GM12878 (cell line): ENCODE measurements at regions not wholly inside any gene's neighbourhood (a gene's known extent, or its start where the extent isn't known, plus 50 kb on each side); places are given as distances from the start of the nearest gene placed in this dataset.

Experiments
- ATAC-seq: fragments of 200-7000 bp; cut with Tn5 transposase; 3 replicates; pipeline ENCODE4 v1.9.1; 2020; ENCODE audit warnings: mild to moderate bottlenecking, moderate library complexity
- BruUV-seq: library from RNA; stranded (reverse); fragments of 400-500 nt; replicated peaks from 2 replicates; lab custom pipeline; 2021; lab: Mats Ljungman, UMichigan
- CTCF ChIA-PET: fragments of 300-600 bp; sonication (Branson Sonifier 250); formaldehyde crosslinking; extraction: SDS; loops from one replicate; lab custom pipeline; 2021; ENCODE audit warnings: inconsistent platforms; lab: Yijun Ruan, JAX
- POLR2A ChIA-PET: fragments of 350-600 bp; formaldehyde crosslinking; extraction: SDS; loops from one replicate; lab custom pipeline; 2021; ENCODE audit warnings: inconsistent platforms; lab: Charles Lee
- RAD21 ChIA-PET: fragments of 300-600 bp; sonication (Branson Sonifier 250); formaldehyde crosslinking; loops from one replicate; lab custom pipeline; 2023; ENCODE audit warnings: antibody characterized with exemption; ENCODE audit not compliant: unreplicated experiment; lab: Charles Lee
- SMC1A ChIA-PET: fragments of 300-600 bp; sonication (Branson Sonifier 250); formaldehyde crosslinking; loops from one replicate; lab custom pipeline; 2023; ENCODE audit not compliant: unreplicated experiment, uncharacterized antibody; lab: Charles Lee
- DNase-seq: peaks from one replicate; pipeline ENCODE4 v3.0.0-alpha.2; 2011; ENCODE audit warnings: low read depth, low spot score
- FAIRE-seq: peaks from 3 replicates; lab custom pipeline; 2011; peaks lifted over from hg19 to GRCh38; lab: Jason Lieb, UNC
- H2AFZ ChIP-seq: 2 replicates; pipeline ENCODE4 v1.6.0; 2011; ENCODE audit warnings: low read depth, low read length, control low read depth; ENCODE audit not compliant: control insufficient read depth
- H3K27ac ChIP-seq: 2 replicates; pipeline ENCODE4 v1.5.1; 2011; ENCODE audit warnings: control low read depth; ENCODE audit not compliant: control insufficient read depth, insufficient read depth
- H3K27me3 ChIP-seq, 2 experiments: replicated peaks in 1 of 2; 2 replicates each; pipeline versions ENCODE4 v1.6.0 to v1.6.1; 2011; ENCODE audit warnings: low read length in 1 of 2; ENCODE audit not compliant: control insufficient read depth in 2 of 2, insufficient read depth in 2 of 2
- H3K36me3 ChIP-seq, 2 experiments: 2 replicates each; pipeline ENCODE4 v1.5.1; 2011; ENCODE audit warnings: low read length in 1 of 2; ENCODE audit not compliant: control insufficient read depth in 2 of 2, insufficient read depth in 2 of 2
- H3K4me1 ChIP-seq: 2 replicates; pipeline ENCODE4 v1.6.1; 2011; ENCODE audit warnings: mild to moderate bottlenecking, low read length, moderate library complexity, mixed read lengths; ENCODE audit not compliant: control insufficient read depth, insufficient read depth
- H3K4me2 ChIP-seq: 2 replicates; pipeline ENCODE4 v1.6.0; 2011; ENCODE audit warnings: control low read depth; ENCODE audit not compliant: control insufficient read depth, insufficient read depth
- H3K4me3 ChIP-seq: fragments of 200-600 bp; sonication (generic); 2 replicates; pipeline ENCODE4 v1.5.1; 2016
- H3K79me2 ChIP-seq: 2 replicates; pipeline ENCODE4 v1.6.0; 2011; ENCODE audit warnings: low read length; ENCODE audit not compliant: control insufficient read depth, insufficient read depth
- H3K9ac ChIP-seq: 2 replicates; pipeline ENCODE4 v1.8.0; 2011; ENCODE audit warnings: low read length, control low read depth, mixed read lengths; ENCODE audit not compliant: control insufficient read depth, insufficient read depth
- H3K9me3 ChIP-seq: replicated peaks from 3 replicates; pipeline ENCODE4 v1.5.1; 2011; ENCODE audit warnings: mild to moderate bottlenecking, low read length; ENCODE audit not compliant: control insufficient read depth, insufficient read depth
- H4K20me1 ChIP-seq: 2 replicates; pipeline ENCODE4 v1.6.0; 2011; ENCODE audit not compliant: control insufficient read depth, insufficient read depth
- ATF7 ChIP-seq: fragments of 450-650 bp; IDR thresholded peaks from 2 replicates; pipeline ENCODE4 v1.6.1; 2016; ENCODE audit warnings: low read depth, mild to moderate bottlenecking
- BACH1 ChIP-seq: fragments of 450-650 bp; IDR thresholded peaks from 2 replicates; pipeline ENCODE4 v1.6.1; 2017; ENCODE audit warnings: mild to moderate bottlenecking, borderline replicate concordance
- CBFB ChIP-seq: IDR thresholded peaks from 2 replicates; pipeline ENCODE4 v1.6.1; 2016; ENCODE audit warnings: antibody characterized with exemption, low read depth
- CREB1 ChIP-seq: IDR thresholded peaks from 2 replicates; pipeline ENCODE4 v1.6.1; 2012; ENCODE audit warnings: low read depth, mild to moderate bottlenecking, inconsistent platforms
- EZH2 ChIP-seq: IDR thresholded peaks from 2 replicates; pipeline ENCODE4 v1.6.1; 2012; ENCODE audit warnings: low read depth, mild to moderate bottlenecking, control low read depth, inconsistent platforms, low read length, borderline replicate concordance; ENCODE audit not compliant: control insufficient read depth
- FOXK2 ChIP-seq: fragments of 450-650 bp; IDR thresholded peaks from 2 replicates; pipeline ENCODE4 v1.6.1; 2017; ENCODE audit warnings: mild to moderate bottlenecking, moderate library complexity
- KLF5 ChIP-seq: fragments of 450-650 bp; IDR thresholded peaks from 2 replicates; pipeline ENCODE4 v1.6.1; 2014; ENCODE audit warnings: mild to moderate bottlenecking; ENCODE audit not compliant: partially characterized antibody
- LARP7 ChIP-seq: fragments of 450-650 bp; IDR thresholded peaks from 2 replicates; pipeline ENCODE4 v1.6.1; 2017; ENCODE audit warnings: mild to moderate bottlenecking
- MYC ChIP-seq: IDR thresholded peaks from 2 replicates; pipeline ENCODE4 v1.6.1; 2011; ENCODE audit warnings: mild to moderate bottlenecking, low read length, moderate library complexity, inconsistent platforms; ENCODE audit not compliant: insufficient read depth, insufficient replicate concordance, insufficient read length, severe bottlenecking
- NR2F1 ChIP-seq: fragments of 450-650 bp; conservative IDR thresholded peaks from 2 replicates; pipeline ENCODE4 v1.6.1; 2017; ENCODE audit warnings: mild to moderate bottlenecking
- RUNX3 ChIP-seq: IDR thresholded peaks from 2 replicates; pipeline ENCODE4 v1.6.1; 2012; ENCODE audit warnings: low read length, inconsistent platforms
- SMC3 ChIP-seq: IDR thresholded peaks from 2 replicates; pipeline ENCODE4 v1.6.1; 2011; ENCODE audit warnings: low read length, improper control_type of control experiment, borderline replicate concordance
- SPI1 ChIP-seq: IDR thresholded peaks from 2 replicates; pipeline ENCODE4 v1.6.1; 2011; ENCODE audit warnings: low read depth, mild to moderate bottlenecking, low read length, moderate library complexity, borderline replicate concordance; ENCODE audit not compliant: insufficient read depth
- SREBF2 ChIP-seq: IDR thresholded peaks from 2 replicates; pipeline ENCODE4 v1.6.1; 2012; ENCODE audit warnings: mild to moderate bottlenecking, low read length
- STAT3 ChIP-seq: IDR thresholded peaks from 2 replicates; pipeline ENCODE4 v1.6.1; 2011; ENCODE audit warnings: low read depth, low read length, improper control_type of control experiment
- TAF1 ChIP-seq: IDR thresholded peaks from 2 replicates; pipeline ENCODE4 v1.6.1; 2011; ENCODE audit warnings: mild to moderate bottlenecking, low read depth, low read length, borderline replicate concordance
- TCF3 ChIP-seq: IDR thresholded peaks from 2 replicates; pipeline ENCODE4 v1.6.1; 2012; ENCODE audit warnings: low read depth, mild to moderate bottlenecking, low read length, borderline replicate concordance; ENCODE audit not compliant: insufficient read depth
- ZNF24 ChIP-seq: fragments of 450-650 bp; IDR thresholded peaks from 2 replicates; pipeline ENCODE4 v1.6.1; 2017; ENCODE audit warnings: antibody characterized with exemption, mild to moderate bottlenecking
- ZSCAN29 ChIP-seq: fragments of 450-650 bp; IDR thresholded peaks from 2 replicates; pipeline ENCODE4 v1.6.1; 2017; ENCODE audit warnings: mild to moderate bottlenecking, moderate library complexity
- WGBS: methylation state at CpG from one replicate; pipeline ENCODE4 v1.1.6; 2016; ENCODE audit warnings: low lambda C conversion rate; ENCODE audit not compliant: insufficient replicate concordance, insufficient coverage; ENCODE audit errors: missing lambda C conversion rate; 5-methylcytosine and 5-hydroxymethylcytosine counted together
- in situ Hi-C: fragments of 300-500 bp; cut with MboI; formaldehyde crosslinking; loops from 9 replicates; pipeline ENCODE4 v1.14.3; 2018; ENCODE audit warnings: mixed read lengths
- intact Hi-C: fragments of 100-400 bp; cut with micrococcal nuclease; formaldehyde crosslinking; loops from one replicate; pipeline ENCODE4 v1.14.2; 2022; ENCODE audit not compliant: unreplicated experiment

DNA sequence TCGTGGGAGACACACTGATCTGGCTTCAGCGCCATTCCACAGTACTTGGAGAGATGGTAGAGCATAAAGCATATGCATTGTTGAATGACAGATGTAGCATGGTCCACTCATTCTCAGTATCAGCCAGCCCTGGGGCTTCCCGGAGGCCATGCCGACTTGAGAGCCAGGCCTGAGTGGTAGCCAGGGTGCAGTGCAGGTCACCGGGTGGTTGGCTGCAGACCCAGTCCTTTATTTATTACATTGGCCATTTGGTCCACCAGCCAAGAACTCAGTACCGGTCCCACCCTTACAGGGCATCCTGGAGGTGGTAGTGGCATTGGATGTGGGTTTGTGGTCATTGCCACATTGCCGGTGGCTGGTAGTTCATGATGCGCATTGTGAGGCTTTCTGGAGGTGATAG is 121.6 kb upstream of the RTL1 start:
- no peak overlapping the region for H3K27ac ChIP-seq
- no peak for DNase-seq
- POLR2A ChIA-PET = no interaction called here
- RAD21 ChIA-PET = no interaction called here
- SMC1A ChIA-PET = no interaction called here
- intact Hi-C loops = no loop called here
- CTCF ChIA-PET = no interaction called here
- H3K79me2 ChIP-seq = no peaks in the 10 kb centered on the region
- H3K4me3 ChIP-seq = no peak overlapping the region
- no peaks in the 10 kb centered on the region for H3K36me3 ChIP-seq
- TF ChIP-seq EZH2 = no peak
- TF ChIP-seq CREB1 = no peak
- TF ChIP-seq KLF5 = no peak
- TF ChIP-seq ZSCAN29 = no peak
- TF ChIP-seq CBFB = no peak
- BruUV-seq = no TSS peak
- no peaks in the 10 kb centered on the region for H3K27me3 ChIP-seq
- no peaks in the 10 kb centered on the region; the same call in 2 of the 3 replicates for H3K9me3 ChIP-seq
- H2AFZ ChIP-seq = no peak overlapping the region
- 58% methylated on average over 8 of the region's 8 CpGs for WGBS
- H3K4me1 ChIP-seq = no peaks in the 10 kb centered on the region
- no peak overlapping the region for H3K4me2 ChIP-seq
- H4K20me1 ChIP-seq = no peaks in the 10 kb centered on the region
- no peak for FAIRE-seq
- in situ Hi-C loops = no loop called here
- no peak overlapping the region for H3K9ac ChIP-seq
- ATAC-seq = no peak

DNA sequence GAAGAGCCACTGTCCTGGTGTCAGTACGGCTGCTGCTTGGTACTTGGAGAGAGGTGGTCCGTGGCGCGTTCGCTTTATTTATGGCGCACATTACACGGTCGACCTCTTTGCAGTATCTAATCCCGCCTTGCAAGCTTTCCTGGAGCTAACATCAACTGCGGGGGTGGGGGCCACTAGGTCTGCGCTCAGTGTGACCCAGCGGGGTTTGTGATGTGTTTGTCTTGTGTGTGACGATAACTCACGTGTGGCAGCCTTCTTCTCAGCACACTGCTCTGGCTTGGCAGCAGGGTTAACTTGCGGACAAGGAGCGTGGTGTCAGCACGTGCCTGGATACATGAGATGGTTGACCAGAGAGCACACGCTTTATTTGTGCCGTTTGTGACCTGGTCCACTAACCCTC is 122.2 kb upstream of the RTL1 start:
- H3K27me3 ChIP-seq = no peaks in the 10 kb centered on the region
- 54% methylated on average over 19 of the region's 19 CpGs for WGBS
- H3K4me2 ChIP-seq = no peak overlapping the region
- no peaks in the 10 kb centered on the region; the same call in 2 of the 3 replicates for H3K9me3 ChIP-seq
- H3K27ac ChIP-seq = no peak overlapping the region
- BruUV-seq = no TSS peak
- H3K79me2 ChIP-seq = no peaks in the 10 kb centered on the region
- no peak overlapping the region for H3K9ac ChIP-seq
- ChIA-PET POLR2A (no interaction called here), CTCF (no interaction called here), RAD21 (no interaction called here), SMC1A (no interaction called here)
- H3K36me3 ChIP-seq = no peaks in the 10 kb centered on the region
- H3K4me1 ChIP-seq = no peaks in the 10 kb centered on the region
- H2AFZ ChIP-seq = no peak overlapping the region
- intact Hi-C loops = no loop called here
- in situ Hi-C loops = no loop called here
- DNase-seq (no peak), FAIRE-seq (no peak), ATAC-seq (no peak)
- H4K20me1 ChIP-seq = no peaks in the 10 kb centered on the region
- no peak overlapping the region for H3K4me3 ChIP-seq
- TF ChIP-seq MYC (no peak), NR2F1 (no peak), FOXK2 (no peak), STAT3 (no peak), SMC3 (no peak), ZNF24 (no peak), TAF1 (no peak), BACH1 (no peak), SREBF2 (no peak), ATF7 (no peak), RUNX3 (no peak), CBFB (no peak), SPI1 (no peak), LARP7 (no peak), TCF3 (no peak)
